D721Med (cell line): ENCODE measurements at regions not wholly inside any gene's neighbourhood (a gene's known extent, or its start where the extent isn't known, plus 50 kb on each side); places are given as distances from the start of the nearest gene placed in this dataset.
"Not testable (repeated sequence)": the region's sequence is repeated elsewhere in the genome, so short reads cannot be mapped to it uniquely, and the experiment has no call there.

Experiments
- DNase-seq: peaks from one replicate; pipeline ENCODE4 v3.0.0; 2011; ENCODE audit warnings: low spot score; ENCODE audit not compliant: insufficient read length
- FAIRE-seq: peaks from 2 replicates; lab custom pipeline; 2011; peaks lifted over from hg19 to GRCh38; lab: Jason Lieb, UNC
- TF ChIP-seq, protein P1 (sequence below): IDR thresholded peaks from 2 replicates; pipeline ENCODE4 v1.5.1; 2012; ENCODE audit warnings: mild to moderate bottlenecking, control low read depth; ENCODE audit not compliant: insufficient read depth; ENCODE audit errors: missing control alignments

DNA sequence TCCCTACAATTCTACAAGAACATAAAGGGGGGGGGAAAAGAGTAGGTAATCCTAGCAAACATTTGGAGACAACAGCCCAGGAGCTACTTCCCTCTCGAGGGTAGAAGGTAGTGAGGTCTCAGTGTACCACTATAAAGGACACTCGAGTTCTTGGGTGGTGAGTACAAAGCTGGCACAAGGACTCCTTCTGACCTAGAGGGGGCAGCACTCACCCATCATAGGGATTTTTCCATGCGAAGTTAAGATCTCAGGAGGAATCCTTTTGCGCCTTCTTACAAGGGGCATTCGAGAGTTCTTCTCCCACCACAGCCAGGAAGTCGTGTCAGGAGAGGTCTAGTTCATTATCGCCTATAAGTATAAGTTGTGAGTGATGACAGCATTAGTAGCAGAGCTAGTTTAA, 200.2 kb upstream of the RBM19 start:
- FAIRE-seq (no peak), DNase-seq (no peak)
- TF ChIP-seq, protein P1, sequence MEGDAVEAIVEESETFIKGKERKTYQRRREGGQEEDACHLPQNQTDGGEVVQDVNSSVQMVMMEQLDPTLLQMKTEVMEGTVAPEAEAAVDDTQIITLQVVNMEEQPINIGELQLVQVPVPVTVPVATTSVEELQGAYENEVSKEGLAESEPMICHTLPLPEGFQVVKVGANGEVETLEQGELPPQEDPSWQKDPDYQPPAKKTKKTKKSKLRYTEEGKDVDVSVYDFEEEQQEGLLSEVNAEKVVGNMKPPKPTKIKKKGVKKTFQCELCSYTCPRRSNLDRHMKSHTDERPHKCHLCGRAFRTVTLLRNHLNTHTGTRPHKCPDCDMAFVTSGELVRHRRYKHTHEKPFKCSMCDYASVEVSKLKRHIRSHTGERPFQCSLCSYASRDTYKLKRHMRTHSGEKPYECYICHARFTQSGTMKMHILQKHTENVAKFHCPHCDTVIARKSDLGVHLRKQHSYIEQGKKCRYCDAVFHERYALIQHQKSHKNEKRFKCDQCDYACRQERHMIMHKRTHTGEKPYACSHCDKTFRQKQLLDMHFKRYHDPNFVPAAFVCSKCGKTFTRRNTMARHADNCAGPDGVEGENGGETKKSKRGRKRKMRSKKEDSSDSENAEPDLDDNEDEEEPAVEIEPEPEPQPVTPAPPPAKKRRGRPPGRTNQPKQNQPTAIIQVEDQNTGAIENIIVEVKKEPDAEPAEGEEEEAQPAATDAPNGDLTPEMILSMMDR, result peak; percentile 61

GRCh38 chr12:114165921-114166320, 199.8 kb upstream of the RBM19 start:
- FAIRE-seq, result no peak
- no peak for DNase-seq
- TF ChIP-seq, protein P1, result no peak

DNA sequence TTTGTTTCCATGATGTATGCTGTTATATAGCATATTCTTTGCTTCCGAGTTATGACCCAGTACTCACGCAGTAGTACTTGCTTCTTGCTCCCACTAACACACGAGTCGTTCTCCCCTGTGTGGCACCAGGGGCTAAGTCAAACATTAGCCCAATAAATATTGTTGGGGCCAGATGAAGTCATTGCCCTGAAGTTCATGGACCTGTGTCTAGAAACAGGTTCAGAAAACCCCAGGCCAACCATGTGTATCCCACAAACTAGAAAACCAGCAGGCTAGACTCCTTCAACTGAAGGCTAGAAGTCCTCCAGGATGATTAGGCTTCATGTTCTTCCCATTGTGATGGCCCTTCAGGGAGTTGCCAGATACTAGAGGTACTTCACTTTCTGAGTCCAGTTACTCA, 198.2 kb upstream of the RBM19 start:
- DNase-seq, result no peak
- no peak for FAIRE-seq
- TF ChIP-seq, protein P1, result no peak

DNA sequence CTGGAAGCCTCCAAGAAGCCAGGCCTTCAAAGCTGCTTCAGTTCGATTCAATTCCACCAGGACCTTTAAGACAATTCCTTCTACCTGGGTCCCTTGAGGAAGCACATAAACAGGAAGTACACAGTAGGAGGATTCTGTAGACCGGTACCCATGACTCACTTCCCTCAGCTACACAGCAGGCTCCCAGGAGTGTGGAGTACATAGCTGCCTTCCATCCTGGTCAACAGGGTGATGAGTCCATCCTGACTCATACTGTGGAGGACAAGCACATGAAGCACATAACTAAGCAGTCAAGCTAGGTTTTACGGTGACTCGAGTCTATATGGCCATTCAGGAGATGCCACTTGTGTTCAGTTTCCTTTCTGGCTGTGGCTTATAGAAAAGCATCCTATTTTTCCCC, 197.6 kb upstream of the RBM19 start:
- DNase-seq, result no peak
- FAIRE-seq, result no peak
- TF ChIP-seq, protein P1, result no peak

GRCh38 chr12:114160445-114160844, 194.3 kb upstream of the RBM19 start:
- TF ChIP-seq, protein P1, result no peak
- DNase-seq (no peak), FAIRE-seq (no peak)

DNA sequence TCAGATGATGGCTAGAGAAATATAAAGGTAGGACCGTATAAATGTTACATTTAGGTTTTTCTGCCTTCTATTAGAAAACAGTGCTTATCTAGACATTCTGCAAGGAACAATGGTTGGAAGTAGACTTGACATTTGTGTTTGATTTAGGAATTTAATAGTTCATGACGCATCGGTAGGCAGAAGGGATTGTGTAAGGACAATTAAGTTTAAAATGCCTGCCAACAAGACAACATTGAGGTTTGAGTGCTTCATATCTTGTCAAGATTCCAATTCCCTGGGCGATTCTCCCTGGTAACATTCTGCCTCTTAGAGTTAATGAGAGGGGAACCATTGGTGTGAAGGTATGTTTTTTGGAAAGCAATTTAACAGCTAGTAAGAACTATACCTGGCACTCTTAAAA, 186.8 kb upstream of the RBM19 start:
- FAIRE-seq (no peak), DNase-seq (no peak)
- TF ChIP-seq, protein P1, result no peak

DNA sequence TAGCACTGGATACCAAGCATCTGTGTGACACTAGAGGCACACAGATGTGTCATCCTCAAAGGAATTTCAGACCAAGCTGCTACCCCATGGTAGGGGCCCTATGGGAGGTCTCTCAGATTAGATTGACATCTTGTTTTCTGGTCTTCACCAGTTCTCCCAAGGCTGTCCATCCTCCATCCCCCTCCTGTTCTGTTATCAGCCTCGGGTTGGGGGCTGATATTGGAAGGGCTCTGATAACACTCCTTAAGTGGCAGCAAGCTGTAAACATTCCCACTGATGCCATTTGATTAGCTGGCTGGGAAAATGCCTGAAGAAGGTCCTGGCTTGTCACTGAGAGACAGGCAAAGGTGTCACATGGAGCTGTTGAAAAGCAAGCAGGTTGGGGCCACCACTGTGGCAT, 185.9 kb upstream of the RBM19 start:
- DNase-seq (no peak), FAIRE-seq (no peak)
- TF ChIP-seq, protein P1, result no peak

- DNase-seq, FAIRE-seq: not testable (repeated sequence)
Observed at GRCh38 chr12:114150584-114150983, 184.5 kb upstream of the RBM19 start.
